CD14-positive monocyte (primary cell): ENCODE measurements at regions not wholly inside any gene's neighbourhood (a gene's known extent, or its start where the extent isn't known, plus 50 kb on each side); places are given as distances from the start of the nearest gene placed in this dataset.

Experiments used
- DNase-seq, 3 donors: peaks; one replicate each; pipeline ENCODE4 v3.0.0-alpha.2; 2011 to 2022
- H2AFZ ChIP-seq: 2 replicates; pipeline ENCODE4 v1.6.0; 2012; ENCODE audit warnings: mild to moderate bottlenecking, low read depth, low read length, inconsistent platforms; ENCODE audit not compliant: insufficient read depth, poor library complexity, severe bottlenecking
- H3K27ac ChIP-seq, 2 donors: 1 replicate in 1 of 2; 2 replicates in 1 of 2; pipeline ENCODE4 v1.5.1; 2012 to 2013; ENCODE audit warnings: low read length in 2 of 2, control low read depth in 1 of 2, inconsistent platforms in 1 of 2, low read depth in 1 of 2, mild to moderate bottlenecking in 1 of 2
- H3K27me3 ChIP-seq, 2 donors: one replicate each; pipeline versions ENCODE4 v1.6.0 to v1.6.1; 2011 to 2013; ENCODE audit warnings: low read length in 2 of 2; ENCODE audit not compliant: control insufficient read depth in 2 of 2, insufficient read depth in 2 of 2
- H3K36me3 ChIP-seq, 2 donors: replicated peaks in 1 of 2; 1 replicate in 1 of 2; 2 replicates in 1 of 2; pipeline versions ENCODE4 v1.5.1 to v1.6.1; 2012 to 2013; ENCODE audit warnings: low read length in 2 of 2, control low read depth in 1 of 2, inconsistent platforms in 1 of 2, mild to moderate bottlenecking in 1 of 2; ENCODE audit not compliant: insufficient read depth in 2 of 2, control insufficient read depth in 1 of 2
- H3K4me1 ChIP-seq, 2 donors: 1 replicate in 1 of 2; 2 replicates in 1 of 2; pipeline versions ENCODE4 v1.5.1 to v1.6.1; 2012 to 2013; ENCODE audit warnings: low read length in 2 of 2, control low read depth in 1 of 2, inconsistent platforms in 1 of 2, mild to moderate bottlenecking in 1 of 2, moderate library complexity in 1 of 2; ENCODE audit not compliant: insufficient read depth in 2 of 2, control insufficient read depth in 1 of 2
- H3K4me2 ChIP-seq: replicated peaks from 2 replicates; pipeline ENCODE3; 2012; ENCODE audit warnings: low read length, moderate library complexity, mild to moderate bottlenecking; ENCODE audit not compliant: poor library complexity, severe bottlenecking; ENCODE audit errors: extremely low read depth
- H3K4me3 ChIP-seq, 3 experiments: fragments of 200-600 bp in 1 of 3; sonication (generic) in 1 of 3; replicated peaks in 1 of 3; 1 replicate in 2 of 3; 2 replicates in 1 of 3; pipeline ENCODE4 v1.5.1; 2011 to 2013; ENCODE audit warnings: low read length in 3 of 3, mild to moderate bottlenecking in 3 of 3, control low read depth in 2 of 3, low read depth in 2 of 3, inconsistent platforms in 1 of 3, moderate library complexity in 1 of 3
- H3K79me2 ChIP-seq: 2 replicates; pipeline ENCODE4 v1.6.0; 2012; ENCODE audit warnings: mild to moderate bottlenecking, control low read depth, inconsistent platforms, low read length, moderate library complexity; ENCODE audit not compliant: insufficient read depth
- H3K9ac ChIP-seq: 2 replicates; pipeline ENCODE4 v1.6.0; 2017; ENCODE audit warnings: low read length, mild to moderate bottlenecking; ENCODE audit not compliant: insufficient read depth, poor library complexity, severe bottlenecking
- H3K9me3 ChIP-seq, 2 donors: replicated peaks in 1 of 2; 1 replicate in 1 of 2; 2 replicates in 1 of 2; pipeline versions ENCODE4 v1.5.1 to v1.6.1; 2012 to 2013; ENCODE audit warnings: low read length in 2 of 2, control low read depth in 1 of 2; ENCODE audit not compliant: control insufficient read depth in 1 of 2, insufficient read depth in 1 of 2
- H4K20me1 ChIP-seq: 2 replicates; pipeline ENCODE4 v1.6.0; 2012; ENCODE audit warnings: mild to moderate bottlenecking, low read length, control low read depth, moderate library complexity; ENCODE audit not compliant: insufficient read depth
- H3K27ac Mint-ChIP-seq, 7 donors: one replicate each; pipeline ENCODE4 v1.8.0; 2020; ENCODE audit warnings: mild to moderate bottlenecking in 7 of 7, mixed read lengths in 7 of 7, moderate library complexity in 6 of 7, inconsistent platforms in 2 of 7
- H3K27me3 Mint-ChIP-seq, 3 donors: one replicate each; pipeline ENCODE4 v1.8.0; 2021 to 2022; ENCODE audit warnings: low read depth in 3 of 3, mild to moderate bottlenecking in 3 of 3, mixed read lengths in 3 of 3, moderate library complexity in 3 of 3, inconsistent platforms in 1 of 3
- H3K36me3 Mint-ChIP-seq, 2 donors: one replicate each; pipeline ENCODE4 v1.8.0; 2020; ENCODE audit warnings: mixed read lengths in 2 of 2, inconsistent platforms in 1 of 2, mild to moderate bottlenecking in 1 of 2
- H3K4me1 Mint-ChIP-seq: one replicate; pipeline ENCODE4 v1.8.0; 2020; ENCODE audit warnings: mild to moderate bottlenecking, mixed read lengths
- H3K4me3 Mint-ChIP-seq, 2 donors: one replicate each; pipeline ENCODE4 v1.8.0; 2020; ENCODE audit warnings: mild to moderate bottlenecking in 2 of 2, mixed read lengths in 2 of 2, moderate library complexity in 1 of 2
- H3K9me3 Mint-ChIP-seq, 7 donors: one replicate each; pipeline ENCODE4 v1.8.0; 2020 to 2022; ENCODE audit warnings: mixed read lengths in 7 of 7, mild to moderate bottlenecking in 6 of 7, moderate library complexity in 6 of 7, inconsistent platforms in 2 of 7
- WGBS: methylation state at CpG from one replicate; pipeline ENCODE4 v1.1.5; 2013; ENCODE audit warnings: missing lambda C conversion rate; ENCODE audit not compliant: insufficient coverage; 5-methylcytosine and 5-hydroxymethylcytosine counted together
- intact Hi-C, 2 donors: fragments of 100-400 bp; cut with micrococcal nuclease; formaldehyde crosslinking; loops; one replicate each; pipeline versions ENCODE4 v1.15.0 to v1.15.1; 2023
- TF ChIP-seq, protein P1 (sequence below): fragments of 200-600 bp; IDR thresholded peaks from one replicate; pipeline ENCODE4 v1.8.0; 2022; ENCODE audit warnings: antibody characterized with exemption, mild to moderate bottlenecking

DNA sequence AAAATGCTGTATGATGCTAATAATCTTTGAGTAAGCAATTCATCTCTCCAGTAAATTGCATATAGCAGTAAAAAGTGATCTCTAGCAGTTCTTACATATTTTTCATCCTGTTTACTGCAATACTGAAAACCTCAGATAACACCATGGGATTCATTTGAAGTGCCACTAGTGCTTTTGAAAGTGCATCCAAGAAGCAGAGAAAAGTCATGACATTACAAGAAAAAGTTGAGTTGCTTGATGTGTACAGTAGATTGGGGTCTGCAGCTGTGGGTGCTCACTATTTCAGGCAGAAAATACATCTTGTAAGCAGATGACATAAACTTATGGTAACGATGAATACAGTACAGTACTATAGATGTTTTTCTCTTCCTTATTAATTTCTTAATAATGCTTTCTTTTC is 1984.9 kb upstream of the LRRTM1 start:
- WGBS = no CpG with 5 or more reads among the region's 1 CpG

DNA sequence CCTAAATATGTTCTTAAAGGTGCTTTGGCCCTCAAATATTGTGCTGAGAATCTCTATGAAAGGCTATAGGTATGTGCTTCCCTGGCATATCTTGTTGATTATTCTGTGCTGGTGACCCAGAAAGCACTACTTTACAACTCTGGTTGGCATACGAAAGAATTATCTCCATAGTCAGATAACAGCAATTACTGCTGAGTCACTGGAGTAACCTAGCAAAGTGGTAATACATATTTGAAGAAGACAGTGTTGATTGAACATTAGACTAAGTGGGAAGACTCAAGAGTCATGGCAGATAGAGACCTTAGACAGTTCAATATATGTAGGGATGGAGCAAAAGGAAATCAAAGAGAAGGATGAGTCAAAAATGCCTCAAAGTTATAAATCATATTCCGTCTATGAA is 1978.5 kb upstream of the LRRTM1 start:
- intact Hi-C loops = no loop called here
- DNase-seq = no peak
- peaks cover 0 to 2% (median 0%) of the 10 kb centered on the region in 3 donors for H3K27me3 Mint-ChIP-seq
- Histone ChIP-seq H3K36me3 (no peaks in the 10 kb centered on the region), H3K4me3 (no peak overlapping the region), H3K4me1 (peaks cover 0 to 5% of the 10 kb centered on the region in 2 donors), H4K20me1 (no peaks in the 10 kb centered on the region), H3K4me2 (no peak overlapping the region), H3K27ac (no peak overlapping the region), H3K9me3 (peaks cover 0 to 4% of the 10 kb centered on the region in 2 donors), H2AFZ (no peak overlapping the region), H3K9ac (no peak overlapping the region), H3K27me3 (no peaks in the 10 kb centered on the region), H3K79me2 (no peaks in the 10 kb centered on the region)
- H3K27ac Mint-ChIP-seq = no peak overlapping the region
- TF ChIP-seq, protein P1, sequence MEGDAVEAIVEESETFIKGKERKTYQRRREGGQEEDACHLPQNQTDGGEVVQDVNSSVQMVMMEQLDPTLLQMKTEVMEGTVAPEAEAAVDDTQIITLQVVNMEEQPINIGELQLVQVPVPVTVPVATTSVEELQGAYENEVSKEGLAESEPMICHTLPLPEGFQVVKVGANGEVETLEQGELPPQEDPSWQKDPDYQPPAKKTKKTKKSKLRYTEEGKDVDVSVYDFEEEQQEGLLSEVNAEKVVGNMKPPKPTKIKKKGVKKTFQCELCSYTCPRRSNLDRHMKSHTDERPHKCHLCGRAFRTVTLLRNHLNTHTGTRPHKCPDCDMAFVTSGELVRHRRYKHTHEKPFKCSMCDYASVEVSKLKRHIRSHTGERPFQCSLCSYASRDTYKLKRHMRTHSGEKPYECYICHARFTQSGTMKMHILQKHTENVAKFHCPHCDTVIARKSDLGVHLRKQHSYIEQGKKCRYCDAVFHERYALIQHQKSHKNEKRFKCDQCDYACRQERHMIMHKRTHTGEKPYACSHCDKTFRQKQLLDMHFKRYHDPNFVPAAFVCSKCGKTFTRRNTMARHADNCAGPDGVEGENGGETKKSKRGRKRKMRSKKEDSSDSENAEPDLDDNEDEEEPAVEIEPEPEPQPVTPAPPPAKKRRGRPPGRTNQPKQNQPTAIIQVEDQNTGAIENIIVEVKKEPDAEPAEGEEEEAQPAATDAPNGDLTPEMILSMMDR = no peak
- peaks cover 0 to 10% (median 2%) of the 10 kb centered on the region in 7 donors for H3K9me3 Mint-ChIP-seq
- WGBS = no CpG with 5 or more reads among the region's 2 CpGs
- peaks cover 3% of the 10 kb centered on the region for H3K4me1 Mint-ChIP-seq
- H3K36me3 Mint-ChIP-seq = no peaks in the 10 kb centered on the region
- no peak overlapping the region for H3K4me3 Mint-ChIP-seq

More for the DNA sequence above, 1984.9 kb upstream of the LRRTM1 start:
- Histone ChIP-seq H2AFZ (no peak overlapping the region), H3K27ac (no peak overlapping the region), H3K4me1 (peaks cover 0 to 5% of the 10 kb centered on the region in 2 donors), H3K4me3 (no peak overlapping the region), H3K4me2 (no peak overlapping the region), H3K9me3 (no peaks in the 10 kb centered on the region), H3K9ac (no peak overlapping the region), H3K27me3 (no peaks in the 10 kb centered on the region), H3K79me2 (no peaks in the 10 kb centered on the region), H4K20me1 (no peaks in the 10 kb centered on the region), H3K36me3 (no peaks in the 10 kb centered on the region)
- no peak for DNase-seq
- H3K27me3 Mint-ChIP-seq = no peaks in the 10 kb centered on the region
- peaks cover 0 to 7% (median 2%) of the 10 kb centered on the region in 7 donors for H3K9me3 Mint-ChIP-seq
- intact Hi-C loops = no loop called here
- peaks cover 3% of the 10 kb centered on the region for H3K4me1 Mint-ChIP-seq
- H3K4me3 Mint-ChIP-seq = no peak overlapping the region
- H3K36me3 Mint-ChIP-seq = no peaks in the 10 kb centered on the region
- TF ChIP-seq, protein P1 = no peak
- H3K27ac Mint-ChIP-seq = no peak overlapping the region
